GM18858 (cell line): ENCODE measurements at regions not wholly inside any gene's neighbourhood (a gene's known extent, or its start where the extent isn't known, plus 50 kb on each side); places are given as distances from the start of the nearest gene placed in this dataset.
"Not testable (repeated sequence)": the region's sequence is repeated elsewhere in the genome, so short reads cannot be mapped to it uniquely, and the experiment has no call there.

Source experiments
- ATAC-seq: cut with Tn5 transposase; IDR thresholded peaks from one replicate; pipeline ENCODE4 v1.9.1; 2021; ENCODE audit not compliant: unreplicated experiment

GRCh38 chr3:74145277-74145676 is 469.2 kb downstream of the CNTN3 start:
- ATAC-seq = no peak

- no peak for ATAC-seq
Measured at GRCh38 chr3:74139648-74140047, 474.8 kb downstream of the CNTN3 start.

GRCh38 chr3:74137790-74138189 is 476.7 kb downstream of the CNTN3 start:
- no peak for ATAC-seq

DNA sequence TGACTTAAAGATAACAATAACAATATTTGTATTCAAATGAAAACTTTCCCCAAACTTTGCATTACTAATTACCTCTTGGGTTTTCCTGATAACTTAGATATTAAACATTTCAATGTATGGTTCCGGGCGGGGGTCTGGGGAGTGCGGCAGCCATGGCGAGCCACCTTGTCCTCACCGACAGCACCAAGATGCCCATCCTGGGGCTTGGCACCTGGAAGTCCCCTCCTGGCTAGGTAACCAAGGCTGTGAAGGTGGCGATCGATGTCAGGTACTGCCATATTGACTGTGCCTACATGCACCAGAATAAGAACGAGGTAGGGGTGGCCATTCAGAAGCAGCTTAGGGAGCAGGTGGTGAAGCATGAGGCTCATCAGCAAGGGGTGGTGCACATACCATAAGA is 478.7 kb downstream of the CNTN3 start:
- no peak for ATAC-seq

- no peak for ATAC-seq
Measured at GRCh38 chr3:74134831-74135230, 479.6 kb downstream of the CNTN3 start.

- not testable (repeated sequence) for ATAC-seq
Measured at GRCh38 chr3:74131546-74132328, 482.7 kb downstream of the CNTN3 start.

GRCh38 chr3:74129611-74130010 is 484.8 kb downstream of the CNTN3 start:
- ATAC-seq = no peak

DNA sequence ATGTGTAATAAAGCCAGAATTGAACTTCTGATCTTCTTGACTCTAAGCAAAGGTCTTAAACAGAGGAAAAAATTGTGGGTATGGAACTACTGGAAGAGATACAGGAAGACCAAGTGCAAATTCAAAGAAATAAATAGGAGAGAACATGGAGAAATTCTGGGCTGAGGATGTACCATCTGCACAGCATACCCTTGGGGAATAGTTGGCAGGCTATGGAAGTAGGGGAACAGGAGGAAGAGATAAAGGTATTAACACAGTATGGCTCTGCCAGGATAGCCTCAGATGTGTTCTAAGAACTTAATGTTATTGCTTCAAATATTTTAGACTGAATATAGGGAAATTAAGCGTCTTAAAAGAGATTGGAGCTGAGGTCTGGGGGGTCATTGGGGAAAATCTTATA is 485.4 kb downstream of the CNTN3 start:
- no peak for ATAC-seq

- ATAC-seq = no peak
Measured at GRCh38 chr3:74127256-74127655, 487.2 kb downstream of the CNTN3 start.

DNA sequence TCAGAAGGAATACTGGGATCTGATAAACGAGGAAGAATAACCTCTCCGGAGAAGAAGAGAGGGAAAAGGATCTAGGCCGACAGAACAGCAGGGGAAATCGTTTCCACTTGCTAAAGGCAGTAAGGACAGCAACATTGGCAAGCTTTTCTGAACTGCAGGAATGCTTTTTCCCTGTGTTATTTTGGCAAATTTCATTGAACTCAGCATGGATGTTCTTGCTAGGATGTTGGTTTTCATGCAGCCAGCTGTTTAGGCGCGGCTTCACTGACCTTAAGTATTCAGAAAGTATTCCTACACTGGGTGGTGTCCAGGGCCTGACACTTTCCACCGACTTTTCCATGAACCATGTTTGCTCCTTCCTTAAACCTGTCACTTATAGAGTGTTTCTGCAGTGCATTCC is 489.7 kb downstream of the CNTN3 start:
- ATAC-seq = no peak

DNA sequence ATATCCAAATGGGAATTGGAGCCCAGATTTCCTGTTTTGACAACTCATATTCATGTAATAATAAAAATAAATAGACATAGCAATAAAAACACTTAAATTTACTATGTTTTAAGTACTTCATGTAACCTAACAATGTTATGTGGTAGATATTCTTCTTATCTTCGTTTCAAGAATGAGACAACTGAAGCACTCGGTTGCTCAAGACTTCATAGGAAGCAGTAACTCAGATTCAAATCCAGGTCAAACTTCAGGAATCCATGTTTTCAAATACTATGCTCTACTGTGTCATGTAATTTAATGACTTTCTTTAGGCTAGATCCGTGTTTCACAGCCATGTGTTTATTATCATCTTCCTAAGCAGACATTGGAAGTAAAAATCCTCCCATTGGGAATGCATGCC is 492.2 kb downstream of the CNTN3 start:
- ATAC-seq = no peak

- no peak for ATAC-seq
Measured at GRCh38 chr3:74121761-74122160, 492.7 kb downstream of the CNTN3 start.

- no peak for ATAC-seq
Measured at GRCh38 chr3:74119221-74119620, 494.5 kb upstream of the PDZRN3 start.

DNA sequence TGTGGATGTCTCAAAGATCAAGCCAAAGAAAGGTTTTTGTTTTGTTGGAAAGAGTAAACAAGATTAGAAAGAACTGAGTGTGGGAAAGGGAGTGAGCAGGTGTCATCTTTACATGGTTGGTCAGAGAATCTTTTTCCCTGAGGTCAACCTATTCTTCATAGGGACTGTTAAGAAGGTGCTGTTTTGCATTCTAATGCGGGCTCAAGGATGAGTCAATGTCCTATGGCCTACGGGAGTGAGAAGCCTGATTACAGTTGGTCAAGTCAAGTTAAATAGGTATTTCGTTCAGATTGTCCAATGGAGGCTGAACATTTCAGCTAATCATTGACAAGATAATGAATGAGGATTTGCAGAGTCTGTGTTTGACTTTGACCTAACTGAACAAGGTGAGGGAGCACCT is 491.2 kb upstream of the PDZRN3 start:
- ATAC-seq = no peak

DNA sequence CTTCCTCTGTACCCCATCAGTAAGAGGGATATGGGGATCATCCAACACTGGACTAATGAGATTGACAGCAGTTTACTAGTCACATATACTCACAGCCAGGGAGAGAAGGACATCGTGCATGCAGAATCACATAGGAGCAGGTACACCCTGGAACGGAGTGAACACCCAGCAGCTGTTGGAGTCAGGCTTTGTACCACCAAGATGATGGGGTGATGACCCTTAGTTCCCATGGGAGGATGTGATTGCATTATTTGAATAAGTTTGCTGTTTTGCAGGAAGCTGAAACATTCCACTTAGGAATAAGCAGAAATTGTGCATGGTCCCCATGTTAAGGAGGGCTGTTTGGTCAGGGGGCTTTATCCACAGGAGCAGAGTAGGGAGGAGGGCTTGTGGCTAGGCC is 482.7 kb upstream of the PDZRN3 start:
- no peak for ATAC-seq

DNA sequence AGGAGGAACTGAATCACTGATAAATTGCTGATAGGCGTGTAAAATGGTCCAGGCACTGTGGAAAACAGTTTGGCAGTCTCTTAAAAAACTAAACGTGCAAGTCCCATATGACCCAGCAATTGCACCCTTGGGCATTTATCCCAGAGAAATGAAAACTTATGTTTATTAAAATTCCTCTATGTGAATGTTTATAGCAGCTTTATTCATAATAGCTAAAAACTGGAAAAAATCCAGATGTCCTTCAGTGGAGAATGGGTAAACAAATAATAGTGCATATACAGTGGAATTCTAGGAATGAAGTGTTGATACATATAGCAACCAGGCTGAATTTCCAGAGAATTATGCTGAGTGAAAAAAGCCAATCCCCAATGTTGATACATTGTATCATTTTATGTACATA is 482.2 kb upstream of the PDZRN3 start:
- ATAC-seq = no peak

GRCh38 chr3:74091204-74091603 is 466.5 kb upstream of the PDZRN3 start:
- ATAC-seq = no peak

- no peak for ATAC-seq
Measured at GRCh38 chr3:74089814-74090213, 465.1 kb upstream of the PDZRN3 start.

DNA sequence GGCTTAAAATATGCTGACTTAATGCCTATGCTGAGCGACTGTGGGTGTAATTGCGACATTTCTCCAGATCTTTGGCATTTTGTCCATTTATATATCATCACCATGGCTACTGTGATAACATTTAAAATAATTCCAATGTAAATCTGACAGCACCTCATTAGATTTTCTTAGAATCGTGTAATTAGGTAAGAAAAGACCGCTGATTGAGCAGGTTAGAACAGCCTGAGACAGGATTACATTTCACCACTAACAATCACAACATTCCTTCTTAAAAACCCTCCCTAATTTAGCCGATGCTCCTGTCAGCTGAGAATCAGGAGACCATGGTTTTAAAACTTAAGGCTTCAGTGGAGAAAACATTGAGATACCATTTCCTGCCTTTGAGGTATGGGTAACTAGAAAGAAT is 455.3 kb upstream of the PDZRN3 start:
- no peak for ATAC-seq

DNA sequence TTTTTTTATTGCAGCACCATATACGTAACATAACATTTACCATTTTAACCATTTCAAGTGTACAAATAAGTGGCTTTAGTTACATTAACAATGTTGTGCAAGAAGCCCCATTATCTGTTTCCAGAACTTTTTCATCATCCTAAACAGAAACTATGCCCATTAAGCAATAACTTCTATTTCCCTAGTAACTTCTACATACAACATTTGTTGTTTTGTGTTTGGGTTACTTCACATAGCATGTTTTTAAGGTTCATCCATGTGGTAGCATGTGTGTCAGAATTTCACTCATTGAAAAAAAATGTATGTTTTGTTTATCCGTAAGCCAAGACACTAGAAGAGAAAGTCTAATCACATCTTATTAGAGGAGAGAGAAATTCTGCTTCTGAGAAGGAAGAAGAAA is 450.5 kb upstream of the PDZRN3 start:
- ATAC-seq = no peak

DNA sequence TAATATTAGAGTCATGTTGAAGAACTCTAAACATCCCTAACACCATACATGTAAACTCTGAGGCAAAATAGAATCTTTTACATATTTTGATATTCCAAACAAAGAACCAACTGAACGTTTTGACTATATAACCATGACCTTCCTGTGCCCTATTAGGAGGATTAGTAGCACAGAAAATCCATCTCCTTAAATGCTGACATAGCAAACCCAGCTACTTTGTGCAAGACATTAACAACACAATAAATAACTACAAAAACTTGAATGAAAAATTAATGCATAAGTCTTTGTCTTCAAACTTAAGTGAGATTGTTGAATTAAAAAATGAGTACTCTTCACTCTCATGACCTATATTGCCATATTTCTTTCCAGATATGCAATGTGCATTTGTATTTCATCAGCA is 450.0 kb upstream of the PDZRN3 start:
- no peak for ATAC-seq

- no peak for ATAC-seq
Measured at GRCh38 chr3:74067296-74067695, 442.6 kb upstream of the PDZRN3 start.

GRCh38 chr3:74066456-74066855 is 441.7 kb upstream of the PDZRN3 start:
- no peak for ATAC-seq
